K562 (cell line): ENCODE measurements at regions not wholly inside any gene's neighbourhood (a gene's known extent, or its start where the extent isn't known, plus 50 kb on each side); places are given as distances from the start of the nearest gene placed in this dataset.

Experiments
- ATAC-seq: fragments of 200-7000 bp; cut with Tn5 transposase; 3 replicates; pipeline ENCODE4 v1.9.1; 2020; ENCODE audit warnings: moderate library complexity
- BruUV-seq: library from RNA; stranded (reverse); fragments of 400-500 nt; replicated peaks from 2 replicates; lab custom pipeline; 2021; lab: Mats Ljungman, UMichigan
- CTCF ChIA-PET: fragments of 300-600 bp; formaldehyde crosslinking; extraction: SDS; loops from one replicate; lab custom pipeline; 2021; ENCODE audit warnings: low intra/inter-chr PET ratio; lab: Yijun Ruan, JAX
- POLR2A ChIA-PET: fragments of 300-600, 350-650 bp; sonication (Branson Sonifier 250); formaldehyde crosslinking; extraction: SDS; loops from one replicate; lab custom pipeline; 2021; ENCODE audit warnings: antibody characterized with exemption, inconsistent platforms; lab: Yijun Ruan, JAX
- DNase-seq, 4 experiments: peaks; one replicate each; pipeline versions ENCODE4 v3.0.0 to v3.0.0-alpha.2; 2011 to 2018; ENCODE audit warnings: low spot score in 3 of 4, mixed read lengths in 3 of 4; ENCODE audit errors: extremely low read depth in 1 of 4
- FAIRE-seq: peaks from 2 replicates; lab custom pipeline; 2011; peaks lifted over from hg19 to GRCh38; lab: Jason Lieb, UNC
- H2AFZ ChIP-seq: 2 replicates; pipeline ENCODE4 v1.6.0; 2011; ENCODE audit warnings: low read depth, low read length, control low read depth, inconsistent platforms
- H3K27ac ChIP-seq: fragments of 200-600 bp; 3 replicates; pipeline ENCODE4 v1.8.0; 2011; ENCODE audit warnings: low read depth, mild to moderate bottlenecking, control low read depth, inconsistent platforms, low read length, moderate library complexity, mixed read lengths; ENCODE audit errors: extremely low read depth
- H3K27me3 ChIP-seq, 2 experiments: fragments of 300-600 bp in 1 of 2; 2 replicates in 1 of 2; 3 replicates in 1 of 2; pipeline versions ENCODE4 v1.6.0 to v1.8.0; 2011; ENCODE audit warnings: inconsistent platforms in 2 of 2, low read length in 2 of 2, mild to moderate bottlenecking in 1 of 2, mixed read lengths in 1 of 2, moderate library complexity in 1 of 2; ENCODE audit not compliant: control insufficient read depth in 2 of 2, insufficient read depth in 2 of 2
- H3K36me3 ChIP-seq: fragments of 300-600 bp; 3 replicates; pipeline ENCODE4 v1.8.0; 2011; ENCODE audit warnings: mild to moderate bottlenecking, low read length, inconsistent platforms; ENCODE audit not compliant: control insufficient read depth, insufficient read depth
- H3K4me1 ChIP-seq, 2 experiments: fragments of 200-600 bp in 1 of 2; replicated peaks in 1 of 2; 2 replicates in 1 of 2; 3 replicates in 1 of 2; pipeline versions ENCODE4 v1.5.1 to v1.8.0; 2011; ENCODE audit warnings: inconsistent platforms in 2 of 2, low read length in 2 of 2, mild to moderate bottlenecking in 1 of 2, mixed read lengths in 1 of 2, moderate library complexity in 1 of 2; ENCODE audit not compliant: control insufficient read depth in 2 of 2, insufficient read depth in 2 of 2
- H3K4me2 ChIP-seq: 2 replicates; pipeline ENCODE4 v1.6.1; 2011; ENCODE audit warnings: low read length, control low read depth, inconsistent platforms, mixed read lengths; ENCODE audit not compliant: insufficient read depth
- H3K4me3 ChIP-seq: fragments of 200-600 bp; sonication (generic), shearing (Covaris generic); 2 replicates; pipeline ENCODE4 v1.5.1; 2016; ENCODE audit warnings: control low read depth, inconsistent platforms
- H3K79me2 ChIP-seq: fragments of 200-600 bp; 3 replicates; pipeline ENCODE4 v1.8.0; 2011; ENCODE audit warnings: low read length, inconsistent platforms; ENCODE audit not compliant: control insufficient read depth, insufficient read depth
- H3K9ac ChIP-seq, 2 experiments: 2 replicates each; pipeline versions ENCODE4 v1.6.0 to v1.6.1; 2011; ENCODE audit warnings: low read depth in 2 of 2, low read length in 2 of 2, control low read depth in 1 of 2, inconsistent platforms in 1 of 2, mild to moderate bottlenecking in 1 of 2, mixed read lengths in 1 of 2; ENCODE audit not compliant: insufficient read depth in 1 of 2
- H3K9me1 ChIP-seq: one replicate; pipeline ENCODE4 v1.6.0; 2011; ENCODE audit warnings: inconsistent platforms, mild to moderate bottlenecking, low read length, moderate library complexity; ENCODE audit not compliant: control insufficient read depth, insufficient read depth
- H3K9me3 ChIP-seq: replicated peaks from 2 replicates; pipeline ENCODE4 v1.5.1; 2011; ENCODE audit warnings: low read depth, low read length, inconsistent platforms; ENCODE audit not compliant: control insufficient read depth, insufficient read depth
- H4K20me1 ChIP-seq: replicated peaks from 2 replicates; pipeline ENCODE4 v1.6.1; 2011; ENCODE audit warnings: low read length, inconsistent platforms, mixed read lengths; ENCODE audit not compliant: control insufficient read depth, insufficient read depth
- DLX4 ChIP-seq: fragments of 250-450 bp; sonication (Bioruptor Pico); IDR thresholded peaks from 2 replicates; pipeline ENCODE4 v1.6.1; 2021; ENCODE audit warnings: mild to moderate bottlenecking
- FOXP1 ChIP-seq: sonication (generic); formaldehyde crosslinking; IDR thresholded peaks from 2 replicates; pipeline ENCODE4 v1.8.0; 2022; ENCODE audit warnings: mild to moderate bottlenecking, missing genetic modification reagents
- HIVEP1 ChIP-seq: fragments of 250-450 bp; sonication (Bioruptor Pico); IDR thresholded peaks from 2 replicates; pipeline ENCODE4 v1.4.0; 2020; ENCODE audit warnings: mild to moderate bottlenecking
- HMG20B ChIP-seq: fragments of 250-450 bp; sonication (Bioruptor Pico); IDR thresholded peaks from 2 replicates; pipeline ENCODE4 v1.5.0; 2021; ENCODE audit warnings: mild to moderate bottlenecking
- ILF3 ChIP-seq: fragments of 450-650 bp; IDR thresholded peaks from 2 replicates; pipeline ENCODE4 v1.6.1; 2018; ENCODE audit warnings: antibody characterized with exemption, mild to moderate bottlenecking, moderate library complexity, borderline replicate concordance
- LEF1 ChIP-seq: fragments of 450-650 bp; IDR thresholded peaks from 2 replicates; pipeline ENCODE4 v1.6.1; 2016; ENCODE audit warnings: mild to moderate bottlenecking
- NFYB ChIP-seq: IDR thresholded peaks from 2 replicates; pipeline ENCODE4 v1.6.1; 2011; ENCODE audit warnings: mild to moderate bottlenecking, moderate library complexity; ENCODE audit not compliant: insufficient read length; ENCODE audit errors: extremely low read depth
- RAD51 ChIP-seq: fragments of 450-650 bp; IDR thresholded peaks from 2 replicates; pipeline ENCODE4 v1.7.1; 2016; ENCODE audit warnings: low read depth, mild to moderate bottlenecking, borderline replicate concordance
- RFX7 ChIP-seq: fragments of 250-450 bp; sonication (Bioruptor Pico); IDR thresholded peaks from 2 replicates; pipeline ENCODE4 v1.5.1; 2021; ENCODE audit warnings: mild to moderate bottlenecking
- TEAD2 ChIP-seq: fragments of 450-650 bp; IDR thresholded peaks from 2 replicates; pipeline ENCODE4 v1.6.1; 2016; ENCODE audit warnings: missing genetic modification characterization, control low read depth, missing compliant biosample characterization
- TSHZ1 ChIP-seq: fragments of 250-450 bp; sonication (Bioruptor Pico); IDR thresholded peaks from 2 replicates; pipeline ENCODE4 v1.4.0; 2020; ENCODE audit warnings: mild to moderate bottlenecking, moderate library complexity
- ZNF695 ChIP-seq: fragments of 450-650 bp; formaldehyde crosslinking; IDR thresholded peaks from 2 replicates; pipeline ENCODE4 v1.4.0; 2020; ENCODE audit warnings: mild to moderate bottlenecking, moderate library complexity
- ZNF764 ChIP-seq: fragments of 250-450 bp; sonication (Bioruptor Pico); IDR thresholded peaks from 2 replicates; pipeline ENCODE4 v1.4.0; 2020; ENCODE audit warnings: low read depth, mild to moderate bottlenecking, moderate library complexity
- WGBS: fragments of 100-300 bp; shearing (Covaris generic); methylation state at CpG from one replicate; pipeline ENCODE4 v1.1.6; 2016; ENCODE audit warnings: low coverage, mixed read lengths; ENCODE audit not compliant: insufficient coverage; ENCODE audit errors: missing lambda C conversion rate; 5-methylcytosine and 5-hydroxymethylcytosine counted together
- in situ Hi-C: fragments of 300-500 bp; cut with MboI; formaldehyde crosslinking; loops from 4 replicates; pipeline ENCODE4 v1.15.0; 2018; ENCODE audit warnings: inconsistent platforms, mixed read lengths
- intact Hi-C: fragments of 100-400 bp; cut with micrococcal nuclease; formaldehyde crosslinking; loops from 2 replicates; pipeline ENCODE4 v1.14.2; 2022
- TF ChIP-seq, protein P1 (sequence below): IDR thresholded peaks from 2 replicates; pipeline ENCODE4 v1.6.1; 2016; ENCODE audit warnings: missing genetic modification characterization, missing compliant biosample characterization

- in situ Hi-C loops (no loop called here), intact Hi-C loops (no loop called here)
- no peak overlapping the region for H3K27ac ChIP-seq
- H3K9me3 ChIP-seq, result no peaks in the 10 kb centered on the region
- TF ChIP-seq DLX4 (CRISPR knock-in tag) (no peak), HMG20B (CRISPR knock-in tag) (no peak), TSHZ1 (CRISPR knock-in tag) (no peak), HIVEP1 (CRISPR knock-in tag) (no peak), NFYB (no peak), LEF1 (no peak), ZNF695 (no peak), ILF3 (no peak), RFX7 (CRISPR knock-in tag) (no peak), FOXP1 (CRISPR knock-in tag) (no peak), RAD51 (no peak), ZNF764 (CRISPR knock-in tag) (no peak), TEAD2 (tag) (no peak)
- TF ChIP-seq, protein P1, sequence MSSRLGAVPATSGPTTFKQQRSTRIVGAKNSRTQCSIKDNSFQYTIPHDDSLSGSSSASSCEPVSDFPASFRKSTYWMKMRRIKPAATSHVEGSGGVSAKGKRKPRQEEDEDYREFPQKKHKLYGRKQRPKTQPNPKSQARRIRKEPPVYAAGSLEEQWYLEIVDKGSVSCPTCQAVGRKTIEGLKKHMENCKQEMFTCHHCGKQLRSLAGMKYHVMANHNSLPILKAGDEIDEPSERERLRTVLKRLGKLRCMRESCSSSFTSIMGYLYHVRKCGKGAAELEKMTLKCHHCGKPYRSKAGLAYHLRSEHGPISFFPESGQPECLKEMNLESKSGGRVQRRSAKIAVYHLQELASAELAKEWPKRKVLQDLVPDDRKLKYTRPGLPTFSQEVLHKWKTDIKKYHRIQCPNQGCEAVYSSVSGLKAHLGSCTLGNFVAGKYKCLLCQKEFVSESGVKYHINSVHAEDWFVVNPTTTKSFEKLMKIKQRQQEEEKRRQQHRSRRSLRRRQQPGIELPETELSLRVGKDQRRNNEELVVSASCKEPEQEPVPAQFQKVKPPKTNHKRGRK (tag), result no peak
- no TSS peak for BruUV-seq
- H3K36me3 ChIP-seq, result no peaks in the 10 kb centered on the region
- no peaks in the 10 kb centered on the region for H3K9me1 ChIP-seq
- ChIA-PET CTCF (no interaction called here), POLR2A (no interaction called here)
- no peaks in the 10 kb centered on the region for H3K4me1 ChIP-seq
- 0% methylated on average over 2 of the region's 2 CpGs for WGBS
- no peaks in the 10 kb centered on the region for H3K27me3 ChIP-seq
- no peaks in the 10 kb centered on the region for H3K79me2 ChIP-seq
- H4K20me1 ChIP-seq, result no peaks in the 10 kb centered on the region
- no peak for FAIRE-seq
- H3K9ac ChIP-seq, result no peak overlapping the region
- no peak for DNase-seq
- H2AFZ ChIP-seq, result no peak overlapping the region
- no peak for ATAC-seq
- H3K4me2 ChIP-seq, result no peak overlapping the region
- no peak overlapping the region for H3K4me3 ChIP-seq
Measured at GRCh38 chr16:63904930-63905329, 1216.9 kb downstream of the CDH11 start.
